IPS-NIHi7 (cell line): ENCODE measurements at regions not wholly inside any gene's neighbourhood (a gene's known extent, or its start where the extent isn't known, plus 50 kb on each side); places are given as distances from the start of the nearest gene placed in this dataset.
"Not testable (repeated sequence)": the region's sequence is repeated elsewhere in the genome, so short reads cannot be mapped to it uniquely, and the experiment has no call there.

ENCODE experiments used
- DNase-seq: peaks from one replicate; pipeline ENCODE4 v3.0.0; 2012; ENCODE audit warnings: mixed read lengths; ENCODE audit errors: extremely low spot score

DNA sequence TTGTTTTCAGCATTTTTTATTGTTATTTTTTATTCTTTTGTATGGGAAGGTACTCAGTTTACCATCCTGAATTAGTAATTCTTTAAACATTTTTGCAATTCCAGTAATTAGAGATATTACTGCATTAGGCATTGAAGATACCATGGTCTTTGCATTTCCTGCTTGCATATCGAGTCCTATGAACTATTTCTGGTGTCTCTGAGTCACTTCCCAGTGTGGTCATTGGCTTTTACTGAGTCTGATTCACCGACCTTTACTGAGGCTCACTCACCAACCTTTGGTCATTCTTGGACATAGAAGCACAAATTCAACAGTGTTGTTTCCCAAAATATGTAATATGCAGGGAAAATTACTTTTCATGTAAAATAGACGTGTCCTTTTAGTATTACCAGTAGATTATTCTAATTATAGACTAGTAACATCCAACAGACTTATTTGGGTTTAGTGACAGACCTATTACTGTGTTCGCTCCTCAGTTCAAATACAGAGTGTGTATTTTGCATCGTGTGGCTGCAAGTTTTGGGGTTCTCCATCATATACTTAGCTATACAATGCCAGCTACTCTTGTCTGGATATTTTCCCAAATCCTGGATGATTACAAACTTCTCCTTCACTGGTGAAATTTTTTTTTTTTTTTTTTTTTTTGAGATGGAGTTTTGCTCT lies 180.7 kb upstream of the PRSS1 start:
- DNase-seq, result no peak

GRCh38 chr7:142567201-142568075 lies 181.8 kb upstream of the PRSS1 start:
- no peak for DNase-seq

- DNase-seq, result no peak
Observed at GRCh38 chr7:142566271-142566670, 183.0 kb upstream of the PRSS1 start.

DNA sequence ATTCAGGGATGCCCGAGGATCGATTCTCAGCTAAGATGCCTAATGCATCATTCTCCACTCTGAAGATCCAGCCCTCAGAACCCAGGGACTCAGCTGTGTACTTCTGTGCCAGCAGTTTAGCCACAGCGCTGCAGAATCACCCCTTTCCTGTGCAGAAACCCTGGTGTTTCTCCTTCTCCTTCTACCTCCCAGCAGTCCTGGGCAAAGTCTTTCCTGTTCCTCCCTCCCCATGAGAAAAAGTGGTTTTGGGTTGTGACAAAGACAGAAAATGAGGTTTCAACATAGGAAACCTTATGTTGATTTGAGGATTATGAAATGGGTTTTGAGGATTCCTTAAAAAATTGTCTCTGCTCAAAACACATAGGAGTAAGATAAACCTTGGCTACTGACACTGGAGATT lies 185.1 kb upstream of the PRSS1 start:
- DNase-seq, result not testable (repeated sequence)

GRCh38 chr7:142563470-142563869 lies 185.8 kb upstream of the PRSS1 start:
- no peak for DNase-seq

GRCh38 chr7:142562688-142563087 lies 186.6 kb upstream of the PRSS1 start:
- DNase-seq, result no peak

DNA sequence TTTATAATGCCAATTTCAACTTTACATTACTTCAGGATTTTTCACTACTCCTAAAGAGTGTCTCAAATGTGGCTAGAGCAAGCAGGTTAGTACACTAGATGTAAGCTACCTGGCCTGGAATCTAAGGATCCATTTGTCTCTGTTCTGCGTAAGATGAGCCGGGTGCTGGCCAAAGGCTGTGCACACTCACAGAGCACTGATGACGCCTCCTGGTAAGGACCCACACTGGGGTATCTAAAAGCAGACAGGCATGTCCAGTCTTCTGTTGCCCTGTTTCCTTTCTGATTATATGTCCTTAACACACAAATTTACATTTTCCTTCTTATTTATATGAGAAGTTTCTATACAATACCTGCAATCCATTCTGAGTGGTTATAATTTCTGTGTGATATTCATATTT lies 187.9 kb upstream of the PRSS1 start:
- DNase-seq, result not testable (repeated sequence)

DNA sequence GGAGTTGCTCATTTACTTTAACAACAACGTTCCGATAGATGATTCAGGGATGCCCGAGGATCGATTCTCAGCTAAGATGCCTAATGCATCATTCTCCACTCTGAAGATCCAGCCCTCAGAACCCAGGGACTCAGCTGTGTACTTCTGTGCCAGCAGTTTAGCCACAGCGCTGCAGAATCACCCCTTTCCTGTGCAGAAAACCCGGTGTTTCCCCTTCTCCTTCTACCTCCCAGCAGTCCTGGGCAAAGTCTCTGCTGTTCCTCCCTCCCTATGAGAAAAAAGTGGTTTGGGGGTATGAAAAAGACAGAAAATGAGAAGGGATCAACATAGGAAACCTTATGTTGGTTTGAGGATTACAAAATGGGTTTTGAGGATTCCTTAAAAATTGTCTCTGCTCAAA lies 188.5 kb upstream of the PRSS1 start:
- DNase-seq, result not testable (repeated sequence)

DNA sequence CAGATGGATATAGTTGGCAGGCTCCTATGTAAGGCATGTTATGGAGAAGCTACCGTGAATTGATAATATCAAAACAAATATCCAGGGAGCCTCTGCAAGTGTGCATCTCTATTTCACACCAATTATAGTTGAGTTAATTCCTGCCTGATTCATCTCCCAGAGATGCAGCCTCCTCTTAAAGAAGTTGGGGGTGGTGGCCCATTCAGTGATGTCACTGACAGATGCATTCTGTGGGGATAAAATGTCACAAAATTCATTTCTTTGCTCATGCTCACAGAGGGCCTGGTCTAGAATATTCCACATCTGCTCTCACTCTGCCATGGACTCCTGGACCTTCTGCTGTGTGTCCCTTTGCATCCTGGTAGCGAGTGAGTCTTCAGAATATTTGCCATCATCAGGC lies 189.1 kb upstream of the PRSS1 start:
- DNase-seq, result no peak

DNA sequence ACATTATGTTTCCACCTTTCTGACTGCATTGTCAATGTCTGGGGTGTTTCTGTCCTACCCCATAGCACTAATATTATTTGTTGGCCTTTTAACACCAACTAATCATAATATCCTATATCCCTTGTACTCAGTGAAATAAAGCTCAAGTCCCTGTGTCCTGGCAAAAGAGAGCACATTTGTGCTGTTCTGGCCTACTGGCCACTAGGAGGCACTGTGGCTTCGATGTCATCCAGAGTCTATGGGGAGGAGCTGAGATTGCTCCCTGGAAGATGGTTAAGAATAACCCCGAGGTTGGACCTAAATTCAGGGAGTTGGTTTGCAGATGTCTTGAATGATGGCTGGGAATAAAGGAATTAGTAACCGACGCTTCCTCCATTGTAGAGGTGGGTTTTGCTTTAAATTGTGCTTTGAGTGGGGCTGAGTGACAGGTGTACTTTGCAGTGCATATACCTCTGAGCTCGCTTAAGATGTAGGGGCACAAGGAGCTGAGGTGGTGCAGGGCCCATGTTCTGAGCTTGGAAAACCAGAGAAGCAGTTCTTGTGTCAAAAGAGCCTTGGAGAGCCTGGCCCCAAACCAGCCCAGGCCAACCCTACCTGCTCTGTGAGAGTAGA lies 191.2 kb upstream of the PRSS1 start:
- peak; percentile 82 for DNase-seq

DNA sequence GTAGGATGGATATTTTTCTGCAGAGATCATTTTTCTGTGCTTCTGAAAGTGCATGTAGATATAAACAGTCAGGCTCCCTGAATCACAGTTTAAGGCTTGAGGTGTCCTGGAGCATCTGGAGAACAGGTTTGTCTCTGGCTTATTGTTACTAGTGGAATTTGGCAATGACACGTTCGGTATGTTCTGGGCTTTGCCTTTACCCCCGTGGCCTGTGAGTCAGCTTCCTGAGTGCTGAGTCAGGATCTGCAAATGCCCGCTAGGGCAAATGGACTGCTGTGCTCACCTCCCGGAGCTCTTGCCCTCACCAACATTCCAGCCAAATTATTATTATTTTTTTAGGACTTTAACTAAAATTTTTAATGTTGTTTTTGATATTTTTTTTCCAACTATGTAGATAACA lies 192.5 kb upstream of the PRSS1 start:
- DNase-seq, result peak; percentile 67

- no peak for DNase-seq
Observed at GRCh38 chr7:142554560-142555532, 194.4 kb upstream of the PRSS1 start.

- no peak for DNase-seq
Observed at GRCh38 chr7:142553216-142553615, 196.1 kb upstream of the PRSS1 start.

DNA sequence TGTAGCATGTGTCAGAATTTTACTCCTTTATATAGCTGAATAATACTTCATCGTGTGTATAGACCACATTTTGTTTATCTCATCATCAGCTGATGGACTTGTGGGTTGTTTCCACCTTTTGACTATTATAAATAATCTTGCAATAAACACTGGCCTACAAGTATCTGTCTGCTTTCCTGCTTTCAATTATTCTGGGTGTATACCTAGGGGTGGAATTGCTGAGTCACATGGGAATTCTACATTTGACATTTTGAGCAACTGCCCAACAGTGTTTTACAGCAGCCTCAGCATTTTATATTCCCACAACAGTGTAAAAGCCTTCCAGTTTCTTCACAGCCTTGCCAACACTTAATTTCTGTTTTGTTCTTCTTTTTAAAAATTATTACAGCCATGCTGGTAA lies 200.3 kb upstream of the PRSS1 start:
- DNase-seq, result no peak

DNA sequence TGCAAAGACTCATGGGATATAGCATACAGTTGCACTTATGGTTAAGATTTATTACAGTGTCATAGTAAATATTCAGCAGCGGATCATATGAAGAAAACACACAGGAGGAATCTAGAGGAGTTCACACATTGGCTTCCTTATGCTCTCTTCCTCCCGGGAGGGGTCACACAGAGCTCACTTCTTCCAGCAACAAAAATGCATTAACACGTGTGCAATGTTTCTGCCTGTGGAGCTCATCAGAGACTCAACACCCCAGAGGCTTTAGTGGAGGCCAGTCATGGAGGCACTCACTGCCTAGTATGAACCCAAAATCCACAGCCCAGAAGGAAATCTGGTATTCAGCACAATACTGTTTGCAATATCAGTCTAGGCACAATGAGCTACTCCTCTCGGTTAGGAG lies 202.8 kb upstream of the PRSS1 start:
- no peak for DNase-seq

DNA sequence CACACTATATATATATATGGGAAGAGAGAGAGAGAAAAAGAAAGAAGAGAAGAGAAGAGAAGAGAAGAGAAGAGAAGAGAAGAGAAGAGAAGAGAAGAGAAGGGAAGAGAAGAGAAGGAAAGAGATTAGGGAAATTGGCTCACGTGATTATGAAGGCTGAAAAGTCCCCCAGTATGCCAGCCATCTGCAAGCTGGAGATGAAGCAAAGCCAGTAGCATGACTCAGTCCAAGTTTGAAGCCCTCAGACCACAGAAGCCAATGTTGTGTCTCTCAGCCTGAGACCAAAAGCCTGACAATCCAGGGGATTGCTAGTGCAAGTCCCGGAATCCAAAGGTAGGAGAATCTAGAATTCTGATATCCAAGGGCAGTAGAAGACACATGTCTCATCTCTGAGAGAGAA lies 206.3 kb upstream of the PRSS1 start:
- DNase-seq, result no peak

DNA sequence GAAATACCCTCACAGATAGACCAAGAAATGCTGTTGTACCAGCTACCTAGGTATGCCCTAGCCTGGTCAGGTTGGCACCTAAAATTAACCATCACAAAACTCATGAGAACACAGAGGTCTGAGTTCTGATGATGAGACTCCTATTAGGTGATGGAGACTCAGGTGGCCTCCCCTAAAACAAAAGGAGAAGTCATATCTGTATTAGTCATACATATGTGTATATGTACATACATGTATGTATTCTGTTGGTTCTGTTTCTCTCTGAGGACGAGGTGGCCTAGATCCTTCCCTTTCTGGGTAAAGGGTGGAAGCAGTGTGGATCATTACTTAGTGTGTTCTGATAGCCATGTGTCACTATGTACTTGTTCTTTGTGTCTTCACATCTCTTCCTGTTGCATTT lies 207.2 kb upstream of the PRSS1 start:
- DNase-seq, result no peak

GRCh38 chr7:142540371-142540770 lies 208.9 kb upstream of the PRSS1 start:
- no peak for DNase-seq

DNA sequence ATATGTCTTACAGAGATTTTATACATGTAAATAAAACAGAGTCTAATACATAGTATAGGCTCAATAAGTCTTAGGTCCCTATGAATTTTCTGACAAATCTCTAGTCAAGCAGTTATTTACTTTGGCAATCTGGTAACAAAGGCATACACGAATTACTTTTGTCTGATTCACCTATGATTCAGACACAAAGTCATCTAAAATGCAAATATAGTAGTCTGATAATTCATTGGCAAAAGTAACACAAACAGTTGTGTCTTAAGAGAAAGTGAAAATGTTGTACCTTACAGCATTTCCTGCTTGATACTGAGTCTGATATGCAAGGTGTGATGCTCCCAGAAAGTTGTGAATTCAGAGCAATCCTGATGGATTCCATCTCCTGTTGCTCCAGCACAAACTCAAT lies 209.4 kb upstream of the PRSS1 start:
- no peak for DNase-seq

GRCh38 chr7:142537760-142538159 lies 211.5 kb upstream of the PRSS1 start:
- no peak for DNase-seq

GRCh38 chr7:142535123-142535779 lies 214.0 kb upstream of the PRSS1 start:
- peak; percentile 80 for DNase-seq
